Kidney (tissue), 13 donors: ENCODE measurements at regions not wholly inside any gene's neighbourhood (a gene's known extent, or its start where the extent isn't known, plus 50 kb on each side); places are given as distances from the start of the nearest gene placed in this dataset.

ENCODE experiments used
- DNase-seq, 5 donors: peaks; one replicate each; pipeline ENCODE4 v3.0.0-alpha.2; 2013 to 2020
- FAIRE-seq: peaks from 2 replicates; lab custom pipeline; 2012; peaks lifted over from hg19 to GRCh38; lab: Jason Lieb, UNC
- H3K27ac ChIP-seq, 2 donors: one replicate each; pipeline ENCODE4 v1.7.0; 2013; ENCODE audit warnings: low read depth in 2 of 2, low read length in 2 of 2, inconsistent platforms in 1 of 2
- H3K27me3 ChIP-seq: one replicate; pipeline ENCODE4 v1.7.1; 2013; ENCODE audit warnings: low read length, inconsistent platforms; ENCODE audit not compliant: control insufficient read depth, insufficient read depth
- H3K36me3 ChIP-seq, 3 donors: one replicate each; pipeline versions ENCODE4 v1.7.0 to v1.7.1; 2013; ENCODE audit warnings: low read length in 3 of 3, control low read depth in 1 of 3, inconsistent platforms in 1 of 3; ENCODE audit not compliant: insufficient read depth in 3 of 3, control insufficient read depth in 2 of 3
- H3K4me1 ChIP-seq, 3 donors: one replicate each; pipeline versions ENCODE4 v1.7.0 to v1.7.1; 2013; ENCODE audit warnings: low read length in 3 of 3, inconsistent platforms in 1 of 3, low read depth in 1 of 3; ENCODE audit not compliant: control insufficient read depth in 2 of 3, insufficient read depth in 2 of 3
- H3K4me3 ChIP-seq, 3 donors: one replicate each; pipeline versions ENCODE4 v1.7.0 to v1.8.1; 2013; ENCODE audit warnings: low read length in 3 of 3, control low read depth in 1 of 3, inconsistent platforms in 1 of 3
- H3K9ac ChIP-seq, 3 donors: one replicate each; pipeline versions ENCODE4 v1.7.0 to v1.7.1; 2013; ENCODE audit warnings: low read length in 3 of 3, control low read depth in 1 of 3, inconsistent platforms in 1 of 3
- H3K9me3 ChIP-seq, 3 donors: one replicate each; pipeline versions ENCODE4 v1.7.0 to v1.7.1; 2013; ENCODE audit warnings: low read length in 3 of 3, control low read depth in 1 of 3, inconsistent platforms in 1 of 3; ENCODE audit not compliant: control insufficient read depth in 2 of 3, insufficient read depth in 1 of 3
- intact Hi-C: fragments of 100-400 bp; cut with DNase I; formaldehyde crosslinking; loops from one replicate; pipeline ENCODE4 v1.11.1; 2022
- TF ChIP-seq, protein P1 (sequence below): IDR thresholded peaks from 3 replicates; pipeline ENCODE4 v1.5.1; 2012; ENCODE audit warnings: mild to moderate bottlenecking, moderate library complexity, borderline replicate concordance; ENCODE audit not compliant: insufficient read depth; ENCODE audit errors: extremely low read depth
- donor health status: control.
- donor health status: control.
- donor health status: control.
- donor health status: control.
- donor health status: control.
- donor health status: DM: yes; HTN: yes; CAD: no.
- donor health status: Normal renal cell carcinoma (clear cell type).

DNA sequence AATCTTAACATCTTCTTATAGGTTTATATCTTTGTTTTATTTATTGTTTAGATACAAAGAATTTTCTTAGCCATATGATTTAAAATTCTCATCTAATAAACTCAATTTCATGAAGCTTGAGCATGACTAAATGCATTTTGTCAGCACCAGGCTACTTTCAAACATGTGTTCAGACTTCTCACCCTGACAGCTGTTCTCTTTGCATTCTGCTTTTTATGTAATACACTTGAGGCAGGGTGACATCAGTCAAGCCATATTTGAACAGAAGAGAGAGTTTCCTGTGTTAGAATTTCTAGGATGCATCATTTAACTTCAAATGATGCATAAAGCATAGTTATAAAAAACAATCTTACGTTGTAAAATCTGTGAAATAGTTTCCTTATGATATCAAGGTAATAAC is 1295.1 kb upstream of the PCDH20 start:
- no peak for FAIRE-seq

DNA sequence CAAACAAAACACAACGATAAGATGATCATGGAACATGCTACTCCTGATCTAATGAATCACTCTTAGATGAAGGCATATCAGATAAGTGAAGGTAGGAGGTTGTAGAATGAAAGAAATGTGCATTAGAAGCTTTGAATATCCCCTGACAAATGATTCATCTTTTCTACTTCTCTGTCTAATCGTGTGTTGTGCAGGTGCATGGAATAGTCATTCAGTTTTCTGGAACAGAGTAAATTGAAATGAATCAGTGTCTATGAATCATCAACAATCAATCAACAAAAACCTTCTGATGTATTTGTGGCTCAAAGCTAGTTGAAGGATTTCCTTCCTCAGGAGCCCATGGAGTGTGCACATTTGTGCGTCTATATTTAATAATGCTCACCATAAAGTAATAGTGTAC is 1290.4 kb upstream of the PCDH20 start:
- FAIRE-seq, result no peak

More for the DNA sequence above, 1295.1 kb upstream of the PCDH20 start:
- no peaks in the 10 kb centered on the region for H3K27me3 ChIP-seq
- DNase-seq, result no peak
- TF ChIP-seq, protein P1, sequence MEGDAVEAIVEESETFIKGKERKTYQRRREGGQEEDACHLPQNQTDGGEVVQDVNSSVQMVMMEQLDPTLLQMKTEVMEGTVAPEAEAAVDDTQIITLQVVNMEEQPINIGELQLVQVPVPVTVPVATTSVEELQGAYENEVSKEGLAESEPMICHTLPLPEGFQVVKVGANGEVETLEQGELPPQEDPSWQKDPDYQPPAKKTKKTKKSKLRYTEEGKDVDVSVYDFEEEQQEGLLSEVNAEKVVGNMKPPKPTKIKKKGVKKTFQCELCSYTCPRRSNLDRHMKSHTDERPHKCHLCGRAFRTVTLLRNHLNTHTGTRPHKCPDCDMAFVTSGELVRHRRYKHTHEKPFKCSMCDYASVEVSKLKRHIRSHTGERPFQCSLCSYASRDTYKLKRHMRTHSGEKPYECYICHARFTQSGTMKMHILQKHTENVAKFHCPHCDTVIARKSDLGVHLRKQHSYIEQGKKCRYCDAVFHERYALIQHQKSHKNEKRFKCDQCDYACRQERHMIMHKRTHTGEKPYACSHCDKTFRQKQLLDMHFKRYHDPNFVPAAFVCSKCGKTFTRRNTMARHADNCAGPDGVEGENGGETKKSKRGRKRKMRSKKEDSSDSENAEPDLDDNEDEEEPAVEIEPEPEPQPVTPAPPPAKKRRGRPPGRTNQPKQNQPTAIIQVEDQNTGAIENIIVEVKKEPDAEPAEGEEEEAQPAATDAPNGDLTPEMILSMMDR, result no peak
- intact Hi-C loops, result no loop called here
- H3K9me3 ChIP-seq, result no peaks in the 10 kb centered on the region
- H3K4me1 ChIP-seq, result no peaks in the 10 kb centered on the region
- H3K9ac ChIP-seq, result no peak overlapping the region
- H3K27ac ChIP-seq, result no peak overlapping the region
- no peaks in the 10 kb centered on the region for H3K36me3 ChIP-seq
- no peak overlapping the region for H3K4me3 ChIP-seq

DNA sequence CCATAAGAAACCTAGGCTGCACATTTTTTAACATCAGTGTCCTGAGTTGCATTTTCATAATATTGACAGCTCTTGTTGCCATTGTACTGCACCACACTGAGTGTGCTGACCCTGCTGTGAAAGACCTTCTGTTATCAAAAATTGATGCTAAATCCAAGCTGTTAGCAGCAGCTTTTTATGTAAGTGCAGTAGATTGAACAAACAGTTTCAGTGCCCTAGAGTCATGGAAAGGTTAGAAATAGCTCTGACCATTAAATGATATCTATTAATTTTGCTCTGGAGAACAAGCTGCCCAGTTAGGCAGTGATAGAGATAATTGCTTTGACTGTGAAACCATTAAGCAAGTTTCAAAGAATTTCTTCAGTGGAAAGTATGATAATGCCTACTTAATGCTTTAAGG is 1289.2 kb upstream of the PCDH20 start:
- DNase-seq (no peak), FAIRE-seq (no peak)
- Histone ChIP-seq H3K27ac (no peak overlapping the region), H3K36me3 (no peaks in the 10 kb centered on the region), H3K9me3 (no peaks in the 10 kb centered on the region), H3K4me3 (no peak overlapping the region), H3K4me1 (no peaks in the 10 kb centered on the region), H3K9ac (no peak overlapping the region), H3K27me3 (no peaks in the 10 kb centered on the region)
- TF ChIP-seq, protein P1, result no peak
- intact Hi-C loops, result no loop called here

More for the DNA sequence above, 1290.4 kb upstream of the PCDH20 start:
- Histone ChIP-seq H3K4me3 (no peak overlapping the region), H3K4me1 (no peaks in the 10 kb centered on the region), H3K9me3 (no peaks in the 10 kb centered on the region), H3K9ac (no peak overlapping the region), H3K27ac (no peak overlapping the region), H3K27me3 (no peaks in the 10 kb centered on the region), H3K36me3 (no peaks in the 10 kb centered on the region)
- TF ChIP-seq, protein P1, result no peak
- intact Hi-C loops, result no loop called here
- DNase-seq, result no peak

DNA sequence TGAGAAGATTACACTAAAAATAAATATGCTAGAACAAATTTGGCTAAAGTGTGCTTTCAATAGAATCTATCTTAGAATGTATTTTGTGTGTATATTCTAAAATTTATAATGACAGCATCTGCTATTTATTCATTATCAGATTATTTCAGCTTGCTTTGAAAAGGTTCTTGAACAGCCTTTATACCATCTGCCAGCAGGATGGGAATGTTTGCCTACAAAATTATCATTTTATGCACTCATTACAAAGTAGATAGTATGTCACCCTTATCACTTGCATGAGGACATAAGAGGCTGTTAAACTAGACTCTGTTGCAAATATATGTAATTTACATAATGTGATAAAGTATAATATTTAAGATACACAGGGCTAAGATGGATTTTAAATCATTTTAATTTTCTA is 1286.9 kb upstream of the PCDH20 start:
- H3K9ac ChIP-seq, result no peak overlapping the region
- no peak for FAIRE-seq
- no peaks in the 10 kb centered on the region for H3K9me3 ChIP-seq
- intact Hi-C loops, result no loop called here
- H3K27me3 ChIP-seq, result no peaks in the 10 kb centered on the region
- no peak for DNase-seq
- no peaks in the 10 kb centered on the region for H3K4me1 ChIP-seq
- no peak overlapping the region for H3K4me3 ChIP-seq
- H3K27ac ChIP-seq, result no peak overlapping the region
- TF ChIP-seq, protein P1, result no peak
- H3K36me3 ChIP-seq, result no peaks in the 10 kb centered on the region
